ENCODE measurements at regions not wholly inside any gene's neighbourhood (a gene's known extent, or its start where the extent isn't known, plus 50 kb on each side); places are given as distances from the start of the nearest gene placed in this dataset.

DNA sequence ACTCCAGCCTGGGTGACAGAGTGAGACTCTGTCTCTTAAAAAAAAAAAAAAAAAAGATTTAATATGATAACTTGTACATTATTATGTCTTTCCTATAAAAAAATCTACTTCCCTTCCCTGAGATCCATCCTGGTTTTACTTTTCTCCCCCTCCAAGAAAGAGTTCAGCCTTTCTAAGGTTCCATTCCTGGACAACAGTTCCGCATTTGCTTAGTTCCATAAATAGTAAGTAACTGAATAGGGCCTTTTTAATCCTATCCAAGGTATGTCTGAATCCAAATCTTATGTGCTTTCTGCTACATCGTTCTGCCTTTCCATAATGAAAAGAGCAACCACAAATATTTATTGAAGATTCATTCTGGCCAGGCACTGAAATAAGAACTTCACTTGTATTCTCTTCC is 187.8 kb downstream of the DACT1 start:
- TF ChIP-seq CTCF (IDR thresholded peaks at IDR 0.05; ENCODE audit: low read depth, low read length): no peak
- Histone ChIP-seq H3K36me3 (no peaks in the 10 kb centered on the region), H3K4me3 (ENCODE audit: low read depth, low read length) (no peak overlapping the region), H3K27me3 (no peaks in the 10 kb centered on the region), H3K4me1 (no peaks in the 10 kb centered on the region), H3K9me3 (no peaks in the 10 kb centered on the region)
- no peak for DNase-seq

DNA sequence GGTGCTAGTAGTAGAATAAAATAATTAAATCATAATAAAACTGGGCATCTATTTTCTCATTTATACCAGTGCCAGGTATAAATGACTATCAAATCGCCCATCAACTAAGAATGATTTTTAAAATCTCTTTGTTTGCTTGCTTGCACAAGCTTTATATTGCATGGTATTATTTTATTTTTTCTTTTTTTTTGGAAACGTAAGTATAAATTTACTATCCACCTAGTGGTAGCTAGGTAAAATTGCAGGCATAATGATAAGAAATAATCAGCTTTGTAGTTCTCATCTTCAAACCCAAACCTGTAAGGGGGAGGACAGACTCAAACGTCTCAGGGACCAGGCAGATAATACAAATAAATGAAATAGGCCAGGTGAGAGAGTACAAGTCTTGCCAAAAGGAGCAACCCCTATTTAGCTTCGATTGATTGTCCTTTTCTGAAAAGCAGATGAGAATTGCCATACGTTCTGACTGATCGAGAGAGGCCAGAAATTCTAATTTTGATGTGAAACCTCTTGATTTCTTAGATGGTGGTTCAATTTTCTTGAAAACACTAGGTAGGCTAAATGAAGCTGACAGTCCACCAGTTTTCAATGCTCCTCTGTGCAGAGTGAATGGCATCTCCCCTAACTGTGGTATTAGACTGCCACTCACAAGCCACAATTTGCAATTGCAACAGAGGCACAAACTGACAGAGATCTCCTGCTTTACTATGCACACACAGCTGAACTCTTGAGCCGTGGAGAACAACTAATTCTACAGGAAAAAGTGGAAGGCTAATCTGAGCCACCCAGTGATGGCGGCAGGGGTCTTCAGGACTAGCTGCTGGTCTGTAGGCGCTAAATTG is 189.3 kb downstream of the DACT1 start:
- Histone ChIP-seq H3K27me3 (no peaks in the 10 kb centered on the region), H3K9me3 (no peaks in the 10 kb centered on the region), H3K36me3 (no peaks in the 10 kb centered on the region), H3K4me3 (ENCODE audit: low read depth, low read length) (no peak overlapping the region), H3K4me1 (no peaks in the 10 kb centered on the region)
- peak; percentile 22 for TF ChIP-seq CTCF (IDR thresholded peaks at IDR 0.05; ENCODE audit: low read depth, low read length)
- no peak for DNase-seq

DNA sequence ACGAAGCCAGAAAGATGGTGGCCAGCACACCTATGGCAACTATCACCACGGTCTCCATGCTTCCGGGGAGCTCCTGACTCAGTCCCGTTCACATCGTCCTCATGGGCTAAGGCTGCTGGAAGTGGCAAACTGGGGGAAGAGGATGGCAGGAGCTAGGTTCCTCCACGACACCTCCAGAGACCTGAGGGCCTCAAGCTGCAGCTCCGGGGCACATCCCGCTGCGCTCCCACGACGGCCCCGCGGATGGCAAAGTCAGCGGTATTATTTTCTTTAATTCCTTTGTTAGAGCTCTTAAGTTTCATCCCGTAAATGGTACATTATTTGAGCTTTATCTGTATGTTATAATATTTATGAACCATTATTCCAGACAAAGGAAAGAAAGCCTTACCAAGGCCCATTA is 190.5 kb downstream of the DACT1 start:
- Histone ChIP-seq H3K27me3 (no peaks in the 10 kb centered on the region), H3K4me3 (ENCODE audit: low read depth, low read length) (no peak overlapping the region), H3K36me3 (no peaks in the 10 kb centered on the region), H3K4me1 (no peaks in the 10 kb centered on the region), H3K9me3 (no peaks in the 10 kb centered on the region)
- no peak for TF ChIP-seq CTCF (IDR thresholded peaks at IDR 0.05; ENCODE audit: low read depth, low read length)
- DNase-seq: no peak

DNA sequence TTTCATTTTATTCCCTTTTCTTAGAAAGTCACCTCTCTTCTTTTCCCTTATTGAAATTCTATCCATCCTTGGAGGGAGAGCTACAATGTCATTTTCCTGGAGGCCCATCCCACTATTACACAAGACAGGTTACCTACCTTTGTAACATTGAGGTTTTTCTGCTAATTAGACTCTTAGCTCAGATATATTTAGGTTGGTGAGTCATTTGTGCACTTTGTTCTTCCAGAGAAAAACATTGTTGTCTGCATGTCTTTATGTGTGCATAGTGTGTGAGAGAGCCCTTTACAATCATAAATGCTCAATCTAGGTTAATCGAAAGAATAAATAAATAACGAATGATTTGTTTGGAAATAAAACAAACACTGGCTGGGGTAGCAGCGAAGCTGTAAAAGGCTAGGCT is 191.8 kb downstream of the DACT1 start:
- Histone ChIP-seq H3K4me1 (no peaks in the 10 kb centered on the region), H3K27me3 (no peaks in the 10 kb centered on the region), H3K9me3 (no peaks in the 10 kb centered on the region; the same call in 1 of the 2 replicates), H3K4me3 (ENCODE audit: low read depth, low read length) (no peak overlapping the region), H3K36me3 (no peaks in the 10 kb centered on the region)
- TF ChIP-seq CTCF (IDR thresholded peaks at IDR 0.05; ENCODE audit: low read depth, low read length): no peak
- no peak for DNase-seq

DNA sequence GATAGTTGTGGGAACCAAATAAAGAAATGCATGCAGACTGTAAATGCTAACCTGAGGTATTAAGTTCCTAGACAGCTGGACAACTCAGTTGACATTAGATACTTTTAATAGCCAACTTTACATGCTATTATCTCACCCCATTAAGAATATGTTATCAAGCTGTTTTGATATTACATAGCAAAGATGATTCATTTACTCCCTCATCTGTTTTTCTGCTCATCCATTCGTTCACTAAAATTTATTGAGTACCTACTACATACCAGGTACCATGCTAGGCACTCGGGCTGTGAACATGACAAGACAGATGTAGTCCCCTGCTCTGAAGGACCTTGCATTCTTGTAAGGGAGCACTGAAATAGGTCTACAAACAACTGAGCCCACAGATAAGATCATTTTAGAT is 192.4 kb downstream of the DACT1 start:
- Histone ChIP-seq H3K27me3 (no peaks in the 10 kb centered on the region), H3K36me3 (no peaks in the 10 kb centered on the region), H3K4me3 (ENCODE audit: low read depth, low read length) (no peak overlapping the region), H3K4me1 (no peaks in the 10 kb centered on the region), H3K9me3 (no peaks in the 10 kb centered on the region; the same call in 1 of the 2 replicates)
- DNase-seq: no peak
- no peak for TF ChIP-seq CTCF (IDR thresholded peaks at IDR 0.05; ENCODE audit: low read depth, low read length)

DNA sequence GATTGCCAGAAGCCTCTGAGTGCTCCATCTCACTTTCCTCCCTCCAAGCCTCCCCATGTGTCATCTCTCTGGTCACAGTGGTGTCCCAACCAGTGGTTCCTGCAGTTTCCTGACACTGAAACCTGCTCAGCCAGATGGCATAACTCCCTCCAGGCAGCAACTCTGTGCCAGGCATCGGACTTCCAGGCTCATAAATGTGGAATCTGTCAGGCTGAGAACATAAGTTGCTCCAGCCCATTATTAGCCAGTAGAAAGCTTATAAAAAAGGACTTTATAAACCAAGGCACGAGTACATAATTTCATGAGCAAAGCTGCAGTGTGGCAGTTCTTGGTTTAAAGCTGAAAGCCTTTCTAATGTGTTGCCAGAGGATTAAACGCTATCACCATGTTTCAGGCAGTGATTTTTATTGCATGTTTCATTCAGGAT is 194.3 kb downstream of the DACT1 start:
- no peaks in the 10 kb centered on the region for H3K4me1 ChIP-seq
- no peaks in the 10 kb centered on the region for H3K36me3 ChIP-seq
- H3K9me3 ChIP-seq: no peaks in the 10 kb centered on the region; the same call in 1 of the 2 replicates
- TF ChIP-seq CTCF (IDR thresholded peaks at IDR 0.05; ENCODE audit: low read depth, low read length): no peak
- no peaks in the 10 kb centered on the region for H3K27me3 ChIP-seq
- no peak overlapping the region for H3K4me3 ChIP-seq (ENCODE audit: low read depth, low read length)
- DNase-seq: no peak
